ENCODE measurements at regions not wholly inside any gene's neighbourhood (a gene's known extent, or its start where the extent isn't known, plus 50 kb on each side); places are given as distances from the start of the nearest gene placed in this dataset.

DNA sequence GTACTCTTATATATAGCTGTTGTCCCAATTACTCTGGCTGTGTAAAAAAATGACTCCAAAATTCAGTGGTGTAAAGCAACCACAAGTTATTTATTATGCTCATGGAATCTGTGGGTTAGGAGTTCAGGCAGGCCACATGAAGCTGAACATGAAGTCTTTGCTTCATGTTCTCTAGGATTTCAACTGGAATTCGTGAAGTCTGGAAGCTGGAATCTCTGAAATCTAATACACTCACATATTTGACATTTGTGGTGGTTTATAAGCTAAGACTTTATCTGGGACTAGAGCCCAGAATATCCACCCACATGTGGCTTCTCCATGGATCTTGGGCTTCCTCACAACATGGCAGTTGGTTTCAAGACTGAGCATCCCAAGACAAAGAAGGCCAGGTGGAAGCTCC lies 430.6 kb downstream of the MIAT start:
- no peaks in the 10 kb centered on the region for H3K4me1 ChIP-seq (ENCODE audit: insufficient read depth, low read length)

More for the DNA sequence above, 430.6 kb downstream of the MIAT start:
- no peaks in the 10 kb centered on the region; the same call in 1 of the 2 replicates for H3K27me3 Mint-ChIP-seq (ENCODE audit: low read depth)
- H2BK5ac ChIP-seq (ENCODE audit: insufficient read length, low read length) = no peak overlapping the region
- no peaks in the 10 kb centered on the region for H3K23me2 ChIP-seq (ENCODE audit: insufficient read length, low read depth, low read length, poor library complexity, severe bottlenecking)
- no peak overlapping the region for H3K9ac ChIP-seq (ENCODE audit: extremely low read depth, insufficient read length, low read length)
- H3K4ac ChIP-seq (ENCODE audit: low read depth, low read length) = no peak overlapping the region
- H2BK120ac ChIP-seq (ENCODE audit: low read depth, low read length, poor library complexity, severe bottlenecking) = no peak overlapping the region
- no peaks in the 10 kb centered on the region for H3K79me1 ChIP-seq (ENCODE audit: insufficient read depth, low read depth, low read length, poor library complexity, severe bottlenecking)
- H3T11ph ChIP-seq (ENCODE audit: low read length) = no peak overlapping the region
- no peak overlapping the region for H3K56ac ChIP-seq (ENCODE audit: insufficient read length, low read depth, low read length)
- H3K27ac Mint-ChIP-seq = no peak overlapping the region
- peaks cover 21 to 31% of the 10 kb centered on the region in 2 experiments for H3K4me1 Mint-ChIP-seq
- TF ChIP-seq, protein P1, sequence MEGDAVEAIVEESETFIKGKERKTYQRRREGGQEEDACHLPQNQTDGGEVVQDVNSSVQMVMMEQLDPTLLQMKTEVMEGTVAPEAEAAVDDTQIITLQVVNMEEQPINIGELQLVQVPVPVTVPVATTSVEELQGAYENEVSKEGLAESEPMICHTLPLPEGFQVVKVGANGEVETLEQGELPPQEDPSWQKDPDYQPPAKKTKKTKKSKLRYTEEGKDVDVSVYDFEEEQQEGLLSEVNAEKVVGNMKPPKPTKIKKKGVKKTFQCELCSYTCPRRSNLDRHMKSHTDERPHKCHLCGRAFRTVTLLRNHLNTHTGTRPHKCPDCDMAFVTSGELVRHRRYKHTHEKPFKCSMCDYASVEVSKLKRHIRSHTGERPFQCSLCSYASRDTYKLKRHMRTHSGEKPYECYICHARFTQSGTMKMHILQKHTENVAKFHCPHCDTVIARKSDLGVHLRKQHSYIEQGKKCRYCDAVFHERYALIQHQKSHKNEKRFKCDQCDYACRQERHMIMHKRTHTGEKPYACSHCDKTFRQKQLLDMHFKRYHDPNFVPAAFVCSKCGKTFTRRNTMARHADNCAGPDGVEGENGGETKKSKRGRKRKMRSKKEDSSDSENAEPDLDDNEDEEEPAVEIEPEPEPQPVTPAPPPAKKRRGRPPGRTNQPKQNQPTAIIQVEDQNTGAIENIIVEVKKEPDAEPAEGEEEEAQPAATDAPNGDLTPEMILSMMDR (conservative IDR thresholded peaks at IDR 0.05) = no peak
- no peak overlapping the region for H2BK12ac ChIP-seq (ENCODE audit: insufficient read length, low read depth, low read length)
- H3K23ac ChIP-seq (ENCODE audit: insufficient read length, low read depth, low read length) = no peak overlapping the region
- H3K27me3 ChIP-seq (ENCODE audit: insufficient read depth, low read length) = no peaks in the 10 kb centered on the region
- no peak overlapping the region for H3K27ac ChIP-seq (ENCODE audit: insufficient read length, low read depth, low read length)
- H2BK15ac ChIP-seq (ENCODE audit: low read depth, low read length) = no peak overlapping the region
- no peak for DNase-seq
- H4K91ac ChIP-seq (ENCODE audit: insufficient read length, low read depth, low read length) = no peak overlapping the region
- H2BK20ac ChIP-seq (ENCODE audit: low read depth, low read length, poor library complexity, severe bottlenecking) = no peak overlapping the region
- H4K8ac ChIP-seq (replicated peaks; ENCODE audit: insufficient read length, low read depth, low read length) = no peak overlapping the region
- H3K4me2 ChIP-seq (ENCODE audit: insufficient read depth, insufficient read length, low read length) = no peak overlapping the region
- H3K18ac ChIP-seq (ENCODE audit: insufficient read length, low read depth, low read length) = no peak overlapping the region
- no CpG with 5 or more reads among the region's 1 CpG for WGBS (ENCODE audit: extremely low coverage, insufficient read length, low lambda C conversion rate)
- H3K9me3 ChIP-seq (ENCODE audit: control insufficient read depth, low read depth, low read length) = no peaks in the 10 kb centered on the region
- H3K9me3 Mint-ChIP-seq = no peaks in the 10 kb centered on the region
- no peak overlapping the region for H2AFZ ChIP-seq (ENCODE audit: low read length)
- no peak overlapping the region for H3K4me3 Mint-ChIP-seq
- H4K20me1 ChIP-seq (ENCODE audit: control insufficient read depth, insufficient read depth, insufficient read length) = no peaks in the 10 kb centered on the region
- no peaks in the 10 kb centered on the region for H3K36me3 Mint-ChIP-seq (ENCODE audit: insufficient read depth in 1 of 3, low read depth in 3 of 3)
- no peaks in the 10 kb centered on the region for H3K79me2 ChIP-seq (ENCODE audit: insufficient read depth, low read length)
- H3K14ac ChIP-seq (ENCODE audit: insufficient read depth, low read length) = no peak overlapping the region
- H2AK5ac ChIP-seq (ENCODE audit: insufficient read length, low read length) = no peak overlapping the region
- H4K5ac ChIP-seq (ENCODE audit: insufficient read length, low read depth, low read length) = no peak overlapping the region
